ENCODE measurements at regions not wholly inside any gene's neighbourhood (a gene's known extent, or its start where the extent isn't known, plus 50 kb on each side); places are given as distances from the start of the nearest gene placed in this dataset.
"Not testable (repeated sequence)": the region's sequence is repeated elsewhere in the genome, so short reads cannot be mapped to it uniquely, and the experiment has no call there.

DNA sequence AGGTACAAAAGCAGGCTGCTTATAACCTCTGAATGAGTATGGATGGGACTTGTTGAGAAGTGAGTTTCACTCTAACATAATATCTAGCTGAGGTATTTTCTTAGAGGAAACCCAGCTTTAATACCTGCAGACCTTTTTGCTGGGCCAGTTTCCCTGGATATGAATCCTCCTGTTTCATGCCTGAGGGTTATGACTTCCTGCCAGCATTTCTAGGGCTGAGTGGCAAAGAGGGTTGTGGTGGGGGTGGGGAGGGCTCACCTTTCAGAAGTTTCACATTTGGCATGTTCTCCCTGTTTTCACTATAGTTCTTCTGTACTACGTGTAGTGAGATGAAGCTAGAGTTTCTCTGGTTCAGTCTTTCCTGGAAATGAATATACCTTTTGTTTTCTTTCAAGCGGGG is 73.7 kb downstream of the LACC1 start:
- TF ChIP-seq, protein P1, sequence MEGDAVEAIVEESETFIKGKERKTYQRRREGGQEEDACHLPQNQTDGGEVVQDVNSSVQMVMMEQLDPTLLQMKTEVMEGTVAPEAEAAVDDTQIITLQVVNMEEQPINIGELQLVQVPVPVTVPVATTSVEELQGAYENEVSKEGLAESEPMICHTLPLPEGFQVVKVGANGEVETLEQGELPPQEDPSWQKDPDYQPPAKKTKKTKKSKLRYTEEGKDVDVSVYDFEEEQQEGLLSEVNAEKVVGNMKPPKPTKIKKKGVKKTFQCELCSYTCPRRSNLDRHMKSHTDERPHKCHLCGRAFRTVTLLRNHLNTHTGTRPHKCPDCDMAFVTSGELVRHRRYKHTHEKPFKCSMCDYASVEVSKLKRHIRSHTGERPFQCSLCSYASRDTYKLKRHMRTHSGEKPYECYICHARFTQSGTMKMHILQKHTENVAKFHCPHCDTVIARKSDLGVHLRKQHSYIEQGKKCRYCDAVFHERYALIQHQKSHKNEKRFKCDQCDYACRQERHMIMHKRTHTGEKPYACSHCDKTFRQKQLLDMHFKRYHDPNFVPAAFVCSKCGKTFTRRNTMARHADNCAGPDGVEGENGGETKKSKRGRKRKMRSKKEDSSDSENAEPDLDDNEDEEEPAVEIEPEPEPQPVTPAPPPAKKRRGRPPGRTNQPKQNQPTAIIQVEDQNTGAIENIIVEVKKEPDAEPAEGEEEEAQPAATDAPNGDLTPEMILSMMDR (IDR thresholded peaks at IDR 0.05): no peak
- H3K27me3 Mint-ChIP-seq (ENCODE audit: low read depth in 3 of 3): peaks cover 9 to 18% (median 12%) of the 10 kb centered on the region in 3 donors
- no peaks in the 10 kb centered on the region for H3K4me1 Mint-ChIP-seq
- H3K36me3 ChIP-seq (replicated peaks in 1 of 2; ENCODE audit: control insufficient read depth in 1 of 2, insufficient read depth in 2 of 2, low read length in 2 of 2): no peaks in the 10 kb centered on the region
- no peaks in the 10 kb centered on the region for H3K4me1 ChIP-seq (ENCODE audit: control insufficient read depth in 1 of 2, insufficient read depth in 2 of 2, low read length in 2 of 2)
- no peaks in the 10 kb centered on the region for H3K36me3 Mint-ChIP-seq
- H3K27ac ChIP-seq (ENCODE audit: low read depth in 1 of 2, low read length in 2 of 2): no peak overlapping the region
- no peak overlapping the region for H3K4me3 ChIP-seq (replicated peaks in 1 of 3; ENCODE audit: low read depth in 2 of 3, low read length in 3 of 3)
- H3K27me3 ChIP-seq (ENCODE audit: control insufficient read depth in 2 of 2, insufficient read depth in 2 of 2, low read length in 2 of 2): peaks cover 5 to 19% of the 10 kb centered on the region in 2 donors
- H4K20me1 ChIP-seq (ENCODE audit: insufficient read depth, low read length): no peaks in the 10 kb centered on the region
- no peak overlapping the region for H3K4me2 ChIP-seq (replicated peaks; ENCODE audit: extremely low read depth, low read length, poor library complexity, severe bottlenecking)
- no peaks in the 10 kb centered on the region for H3K79me2 ChIP-seq (ENCODE audit: insufficient read depth, low read length)
- no peak overlapping the region for H3K9ac ChIP-seq (ENCODE audit: insufficient read depth, low read length, poor library complexity, severe bottlenecking)
- H3K9me3 Mint-ChIP-seq: peaks cover 0 to 16% (median 2%) of the 10 kb centered on the region in 7 donors
- intact Hi-C loops (cut with micrococcal nuclease): no loop called here
- no peaks in the 10 kb centered on the region for H3K9me3 ChIP-seq (replicated peaks in 1 of 2; ENCODE audit: control insufficient read depth in 1 of 2, insufficient read depth in 1 of 2, low read length in 2 of 2)
- H2AFZ ChIP-seq (ENCODE audit: insufficient read depth, low read depth, low read length, poor library complexity, severe bottlenecking): no peak overlapping the region
- DNase-seq: no peak
- WGBS (ENCODE audit: insufficient coverage): 88% methylated on average over 2 of the region's 2 CpGs
- no peak overlapping the region for H3K27ac Mint-ChIP-seq
- H3K4me3 Mint-ChIP-seq: no peak overlapping the region

DNA sequence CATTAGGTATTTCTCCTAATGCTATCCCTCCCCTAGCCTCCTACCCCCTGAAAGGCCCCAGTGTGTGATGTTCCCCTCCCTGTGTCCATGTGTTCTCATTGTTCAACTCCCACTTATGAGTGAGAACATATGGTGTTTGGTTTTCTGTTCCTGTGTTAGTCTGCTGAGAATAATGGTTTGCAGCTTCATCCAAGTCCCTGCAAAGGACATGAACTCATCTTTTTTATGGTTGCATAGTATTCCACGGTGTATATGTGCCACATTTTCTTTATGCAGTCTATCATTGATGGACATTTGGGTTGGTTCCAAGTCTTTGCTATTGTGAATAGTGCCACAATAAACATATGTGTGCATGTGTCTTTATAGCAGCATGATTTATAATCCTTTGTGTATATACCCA is 77.3 kb downstream of the LACC1 start:
- H3K27me3 Mint-ChIP-seq (ENCODE audit: low read depth in 3 of 3): peaks cover 9 to 15% (median 14%) of the 10 kb centered on the region in 3 donors
- H2AFZ ChIP-seq (ENCODE audit: insufficient read depth, low read depth, low read length, poor library complexity, severe bottlenecking); DNase-seq; H3K4me2 ChIP-seq (replicated peaks; ENCODE audit: extremely low read depth, low read length, poor library complexity, severe bottlenecking); H3K36me3 Mint-ChIP-seq; H3K27ac Mint-ChIP-seq; H3K4me1 ChIP-seq (ENCODE audit: control insufficient read depth in 1 of 2, insufficient read depth in 2 of 2, low read length in 2 of 2); H3K4me3 ChIP-seq (replicated peaks in 1 of 3; ENCODE audit: low read depth in 2 of 3, low read length in 3 of 3); H3K4me3 Mint-ChIP-seq; intact Hi-C loops (cut with micrococcal nuclease); H3K4me1 Mint-ChIP-seq; H4K20me1 ChIP-seq (ENCODE audit: insufficient read depth, low read length); H3K36me3 ChIP-seq (replicated peaks in 1 of 2; ENCODE audit: control insufficient read depth in 1 of 2, insufficient read depth in 2 of 2, low read length in 2 of 2); H3K79me2 ChIP-seq (ENCODE audit: insufficient read depth, low read length); H3K9me3 Mint-ChIP-seq; H3K27ac ChIP-seq (ENCODE audit: low read depth in 1 of 2, low read length in 2 of 2); H3K9ac ChIP-seq (ENCODE audit: insufficient read depth, low read length, poor library complexity, severe bottlenecking); H3K9me3 ChIP-seq (replicated peaks in 1 of 2; ENCODE audit: control insufficient read depth in 1 of 2, insufficient read depth in 1 of 2, low read length in 2 of 2): not testable (repeated sequence)
- WGBS (ENCODE audit: insufficient coverage): no CpG with 5 or more reads among the region's 1 CpG
- peaks cover 5 to 19% of the 10 kb centered on the region in 2 donors for H3K27me3 ChIP-seq (ENCODE audit: control insufficient read depth in 2 of 2, insufficient read depth in 2 of 2, low read length in 2 of 2)
